Coronary artery (tissue), 2 donors: ENCODE measurements at regions not wholly inside any gene's neighbourhood (a gene's known extent, or its start where the extent isn't known, plus 50 kb on each side); places are given as distances from the start of the nearest gene placed in this dataset.

Source experiments
- DNase-seq: peaks from one replicate; pipeline ENCODE4 v3.0.0-alpha.2; 2017; ENCODE audit warnings: low spot score
- H3K27ac ChIP-seq, 2 donors: fragments of 200-600 bp; sonication (generic); one replicate each; pipeline ENCODE4 v1.5.1; 2016 to 2019
- H3K4me3 ChIP-seq: fragments of 200-600 bp; sonication (generic); 2 replicates; pipeline ENCODE4 v1.5.1; 2016; ENCODE audit warnings: mild to moderate bottlenecking, moderate library complexity
- TF ChIP-seq, protein P1 (sequence below): fragments of 200-600 bp; sonication (generic); IDR thresholded peaks from one replicate; pipeline ENCODE4 v1.5.1; 2019; ENCODE audit warnings: antibody characterized with exemption

DNA sequence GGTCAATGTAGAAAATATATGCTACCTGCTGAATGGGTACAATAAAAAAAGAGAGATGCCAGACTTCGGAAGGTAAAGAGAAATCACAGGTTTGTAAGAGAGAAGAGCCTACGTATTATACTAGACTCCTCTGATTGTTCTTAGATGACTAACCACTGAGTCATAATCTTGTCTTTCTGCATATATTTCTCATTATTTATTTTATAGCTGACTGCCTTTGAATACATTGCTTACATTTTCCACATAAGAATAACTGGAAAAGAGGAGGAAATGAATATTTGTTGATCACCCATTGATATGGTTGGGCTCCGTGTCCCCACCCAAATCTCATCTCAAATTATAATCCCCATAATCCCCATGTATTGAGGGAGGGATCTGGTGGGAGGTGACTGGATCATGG, 90.3 kb upstream of the RAB27B start:
- Histone ChIP-seq H3K27ac (no peak overlapping the region), H3K4me3 (no peak overlapping the region)
- TF ChIP-seq, protein P1, sequence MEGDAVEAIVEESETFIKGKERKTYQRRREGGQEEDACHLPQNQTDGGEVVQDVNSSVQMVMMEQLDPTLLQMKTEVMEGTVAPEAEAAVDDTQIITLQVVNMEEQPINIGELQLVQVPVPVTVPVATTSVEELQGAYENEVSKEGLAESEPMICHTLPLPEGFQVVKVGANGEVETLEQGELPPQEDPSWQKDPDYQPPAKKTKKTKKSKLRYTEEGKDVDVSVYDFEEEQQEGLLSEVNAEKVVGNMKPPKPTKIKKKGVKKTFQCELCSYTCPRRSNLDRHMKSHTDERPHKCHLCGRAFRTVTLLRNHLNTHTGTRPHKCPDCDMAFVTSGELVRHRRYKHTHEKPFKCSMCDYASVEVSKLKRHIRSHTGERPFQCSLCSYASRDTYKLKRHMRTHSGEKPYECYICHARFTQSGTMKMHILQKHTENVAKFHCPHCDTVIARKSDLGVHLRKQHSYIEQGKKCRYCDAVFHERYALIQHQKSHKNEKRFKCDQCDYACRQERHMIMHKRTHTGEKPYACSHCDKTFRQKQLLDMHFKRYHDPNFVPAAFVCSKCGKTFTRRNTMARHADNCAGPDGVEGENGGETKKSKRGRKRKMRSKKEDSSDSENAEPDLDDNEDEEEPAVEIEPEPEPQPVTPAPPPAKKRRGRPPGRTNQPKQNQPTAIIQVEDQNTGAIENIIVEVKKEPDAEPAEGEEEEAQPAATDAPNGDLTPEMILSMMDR = no peak
- no peak for DNase-seq

GRCh38 chr18:54739476-54739875, 88.8 kb upstream of the RAB27B start:
- TF ChIP-seq, protein P1 = no peak
- no peak overlapping the region for H3K4me3 ChIP-seq
- DNase-seq = no peak
- H3K27ac ChIP-seq = no peak overlapping the region

DNA sequence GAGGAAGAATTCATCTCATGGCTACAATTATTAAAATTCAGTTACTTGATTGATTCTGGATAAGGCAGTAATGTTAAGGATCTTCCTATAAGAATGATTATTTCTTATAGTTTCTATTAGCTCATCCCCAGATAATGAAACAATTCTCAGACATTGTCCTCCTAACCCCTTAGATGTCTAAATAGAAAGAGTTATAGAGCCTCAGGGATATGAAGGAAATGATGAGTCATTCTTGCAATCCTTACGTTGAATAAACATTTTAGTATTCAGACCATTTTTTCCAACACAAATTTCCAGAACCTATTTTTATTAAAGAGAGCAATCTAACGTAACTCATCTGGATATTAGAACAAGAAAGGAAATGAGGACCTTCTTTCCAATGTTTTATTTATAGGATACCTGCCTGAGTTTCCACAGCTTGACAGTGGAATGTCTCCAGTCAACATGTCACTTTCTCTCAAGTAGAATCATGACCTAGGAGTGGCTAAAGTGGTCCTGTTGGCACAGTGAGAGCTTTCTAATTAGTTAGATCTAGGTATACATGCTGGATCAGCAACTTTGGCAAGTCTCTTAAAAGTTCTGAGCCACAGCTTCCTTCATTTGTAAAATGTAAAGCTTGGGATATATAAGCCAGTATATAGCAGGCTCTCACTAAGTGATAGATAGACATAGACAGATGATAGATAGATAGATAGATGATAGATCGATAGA, 88.0 kb upstream of the RAB27B start:
- no peak overlapping the region for H3K27ac ChIP-seq
- no peak overlapping the region for H3K4me3 ChIP-seq
- DNase-seq = no peak
- TF ChIP-seq, protein P1 = no peak

- no peak overlapping the region for H3K27ac ChIP-seq
- H3K4me3 ChIP-seq = no peak overlapping the region
- TF ChIP-seq, protein P1 = no peak
- no peak for DNase-seq
Observed at GRCh38 chr18:54742120-54742519, 86.2 kb upstream of the RAB27B start.

DNA sequence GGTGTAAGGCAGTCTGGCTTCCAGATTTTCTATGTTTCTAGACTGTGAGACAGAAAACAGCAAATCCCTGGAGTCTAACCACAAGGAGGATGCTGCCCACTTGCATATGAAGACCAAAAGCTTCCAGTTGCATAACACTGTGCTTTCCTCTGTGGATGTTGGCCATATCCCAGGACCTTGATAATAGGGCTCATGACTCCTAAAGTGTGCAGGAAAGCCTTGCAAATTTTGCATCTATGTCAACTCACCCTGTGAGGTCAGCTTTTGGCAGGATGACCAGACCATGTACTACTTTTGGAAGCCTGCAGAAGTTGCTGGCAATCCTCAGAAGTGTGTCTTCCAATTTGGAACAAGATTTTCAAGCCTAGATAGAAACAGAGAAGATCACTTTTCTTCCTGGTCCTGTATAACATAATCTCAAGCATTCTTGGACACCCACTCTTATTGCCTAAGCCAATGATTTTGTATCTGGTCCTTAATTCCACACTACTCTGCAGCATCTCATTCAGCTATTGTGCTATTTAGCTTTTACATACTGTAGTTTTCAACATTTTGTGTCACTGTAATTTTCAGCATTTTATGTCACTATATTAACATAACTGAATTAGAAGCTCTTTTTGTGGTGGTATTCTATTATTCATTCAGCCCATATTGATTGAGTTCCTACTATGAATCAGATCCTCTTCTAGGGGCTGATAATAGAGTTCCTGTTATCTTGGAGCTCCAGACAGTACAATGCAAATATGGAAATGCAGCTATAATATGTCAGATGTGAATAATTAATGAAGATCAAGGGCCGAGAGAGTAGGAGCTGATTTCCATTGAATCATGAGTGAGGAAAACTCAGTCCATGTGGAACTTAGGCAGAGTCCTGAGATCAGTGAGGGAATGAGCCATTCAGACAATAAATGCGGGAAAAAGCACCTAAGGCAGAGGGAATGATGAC, 85.3 kb upstream of the RAB27B start:
- no peak overlapping the region for H3K4me3 ChIP-seq
- no peak for DNase-seq
- TF ChIP-seq, protein P1 = no peak
- H3K27ac ChIP-seq = no peak overlapping the region

DNA sequence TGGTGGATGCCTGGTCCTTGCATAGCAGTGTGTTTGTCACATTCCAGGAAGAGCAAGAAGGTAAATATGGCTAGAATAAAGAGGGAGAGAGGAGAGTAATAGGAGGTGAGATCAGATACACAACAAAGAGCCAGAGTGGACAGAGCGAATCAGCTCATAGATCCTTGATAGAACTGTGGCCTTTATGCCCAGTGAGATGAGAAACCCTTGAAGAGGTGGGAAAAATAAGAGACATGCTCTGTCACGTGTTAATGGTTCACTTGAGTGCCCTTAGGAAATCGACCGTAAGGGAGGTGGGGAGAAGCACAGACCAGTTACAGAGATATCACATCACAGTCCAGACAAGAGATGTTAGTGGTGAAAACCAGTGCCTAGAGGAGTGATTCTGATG, 84.7 kb upstream of the RAB27B start:
- TF ChIP-seq, protein P1 = no peak
- Histone ChIP-seq H3K4me3 (no peak overlapping the region), H3K27ac (no peak overlapping the region)
- no peak for DNase-seq

GRCh38 chr18:54749291-54749690, 79.0 kb upstream of the RAB27B start:
- no peak for DNase-seq
- Histone ChIP-seq H3K27ac (no peak overlapping the region), H3K4me3 (no peak overlapping the region)
- TF ChIP-seq, protein P1 = no peak
